ENCODE measurements at regions not wholly inside any gene's neighbourhood (a gene's known extent, or its start where the extent isn't known, plus 50 kb on each side); places are given as distances from the start of the nearest gene placed in this dataset.

DNA sequence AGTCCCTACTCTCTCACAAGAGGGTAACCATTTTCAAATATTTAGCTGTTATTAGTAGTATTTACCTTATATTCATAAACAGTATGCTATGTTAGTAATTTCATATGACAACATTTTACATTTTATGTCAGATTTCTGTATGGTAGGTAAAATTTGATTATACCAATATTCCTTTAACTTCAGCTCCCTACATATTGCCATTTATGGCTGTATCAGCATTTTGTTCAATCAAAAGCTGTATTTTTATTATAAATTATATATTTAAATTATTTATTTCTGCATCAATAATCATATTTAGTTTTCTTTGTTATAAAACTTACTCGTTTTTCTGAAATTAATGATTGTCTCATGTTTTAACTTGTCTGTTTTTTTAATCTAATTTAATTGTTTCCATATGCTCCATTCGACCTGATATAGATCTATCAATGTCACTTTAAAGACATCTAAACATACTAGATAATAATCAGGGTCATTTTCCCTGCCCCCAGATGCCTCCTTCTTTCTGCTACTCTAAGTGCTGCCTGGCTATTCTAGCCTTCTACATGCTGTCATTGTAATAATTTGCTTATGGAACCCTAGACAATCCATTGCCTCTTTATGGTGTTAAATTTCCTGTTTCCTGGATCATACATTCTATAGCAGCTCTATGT lies 1976.7 kb upstream of the ADGRL3 start:
- DNase-seq (ENCODE audit: low read depth in 1 of 2, low spot score in 1 of 2) = no peak

DNA sequence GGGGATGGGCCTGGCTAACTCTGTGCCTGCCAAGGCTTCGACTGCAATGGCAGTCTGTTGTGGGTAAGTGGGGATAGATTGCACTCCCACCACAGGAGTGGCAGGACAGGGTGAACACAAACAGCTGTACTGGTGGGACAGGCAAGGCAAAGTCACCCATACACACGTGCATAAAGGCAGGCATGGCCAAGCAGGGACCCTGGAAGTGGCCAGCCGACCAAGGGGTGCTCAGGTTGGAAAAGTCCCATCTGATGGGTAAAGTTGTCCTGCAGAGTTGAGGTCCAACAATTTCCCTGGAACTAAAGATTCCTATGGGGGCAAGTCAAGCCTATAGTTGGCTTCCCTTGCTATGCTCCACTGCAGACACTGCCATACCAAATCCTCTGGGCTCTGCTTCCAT lies 1961.9 kb upstream of the ADGRL3 start:
- DNase-seq (ENCODE audit: low read depth in 1 of 2, low spot score in 1 of 2) = no peak

DNA sequence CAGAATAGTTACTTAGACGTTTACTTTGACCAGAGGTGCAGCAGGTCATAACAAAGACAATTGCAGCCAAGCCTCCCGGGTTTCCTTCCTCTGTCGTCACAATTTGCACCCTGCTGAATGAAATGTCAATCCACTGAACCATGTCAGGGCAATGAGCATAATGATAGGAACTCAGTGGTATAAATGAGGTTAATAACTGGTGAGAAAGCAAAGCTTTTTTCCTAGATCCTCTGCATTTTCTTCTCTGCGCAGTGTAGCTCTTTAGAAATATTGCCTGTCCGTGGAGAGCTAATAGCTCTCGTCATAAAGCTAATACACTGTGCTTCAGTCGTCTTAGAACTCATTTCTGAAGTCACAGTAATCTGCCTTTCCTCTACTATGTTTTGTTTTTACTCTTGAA lies 1960.1 kb upstream of the ADGRL3 start:
- no peak for DNase-seq (ENCODE audit: low read depth in 1 of 2, low spot score in 1 of 2)

DNA sequence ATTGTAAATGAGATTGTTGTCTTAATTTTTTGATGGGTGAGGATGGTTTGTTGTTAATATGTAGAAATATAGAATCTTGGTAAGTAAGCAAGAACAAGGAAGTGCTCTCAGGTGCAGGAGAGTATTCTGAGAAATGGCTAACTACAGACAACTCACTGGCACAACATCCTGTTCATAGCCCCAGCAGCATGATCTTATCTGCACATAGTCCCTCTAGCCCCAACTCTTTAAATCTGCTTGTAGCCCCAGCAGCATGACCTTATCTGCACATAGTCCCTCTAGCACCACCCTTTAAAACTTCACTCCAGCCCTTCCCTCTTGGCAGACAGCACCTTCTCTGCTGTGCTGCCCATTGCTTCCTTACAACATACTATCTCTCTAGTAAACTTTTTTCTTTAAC lies 1957.1 kb upstream of the ADGRL3 start:
- DNase-seq (ENCODE audit: low read depth in 1 of 2, low spot score in 1 of 2) = no peak

DNA sequence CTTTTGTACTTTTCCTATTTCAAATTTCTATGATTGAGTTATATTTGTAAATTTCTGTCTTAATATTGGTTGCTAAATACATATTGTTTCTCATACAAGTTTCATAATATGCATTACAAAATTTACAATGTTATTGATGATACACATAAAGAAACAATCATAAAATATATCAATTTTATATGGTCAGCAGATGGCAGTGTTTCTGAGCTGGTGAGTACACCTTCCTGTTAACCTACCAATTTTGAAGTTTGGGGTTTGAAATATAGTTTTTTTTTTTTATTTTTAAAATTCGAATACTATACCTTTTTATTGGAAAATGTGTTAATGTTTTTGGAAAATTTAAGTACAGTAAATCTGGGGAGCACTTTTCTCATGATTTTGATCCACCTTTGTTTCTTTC lies 1953.1 kb upstream of the ADGRL3 start:
- DNase-seq (ENCODE audit: low read depth in 1 of 2, low spot score in 1 of 2) = no peak

DNA sequence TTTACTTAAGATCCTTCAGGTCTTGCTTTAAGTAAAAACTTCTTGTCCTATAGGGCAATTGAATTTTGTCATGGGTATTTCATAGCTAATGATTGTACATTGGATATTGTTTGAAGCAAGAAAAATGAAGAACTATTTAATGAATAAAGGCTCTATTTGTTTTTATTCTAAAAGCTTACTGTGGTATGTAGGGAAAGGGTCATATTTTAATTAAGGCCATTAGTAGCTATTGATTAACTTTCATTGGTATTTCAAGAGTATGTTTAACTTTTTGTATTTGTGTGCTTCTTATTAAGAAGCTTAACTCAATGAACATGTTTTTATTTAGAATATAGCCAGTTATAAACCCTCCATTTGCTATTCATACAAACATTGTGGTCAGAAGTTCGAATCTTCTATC lies 1951.8 kb upstream of the ADGRL3 start:
- DNase-seq (ENCODE audit: low read depth in 1 of 2, low spot score in 1 of 2) = no peak

DNA sequence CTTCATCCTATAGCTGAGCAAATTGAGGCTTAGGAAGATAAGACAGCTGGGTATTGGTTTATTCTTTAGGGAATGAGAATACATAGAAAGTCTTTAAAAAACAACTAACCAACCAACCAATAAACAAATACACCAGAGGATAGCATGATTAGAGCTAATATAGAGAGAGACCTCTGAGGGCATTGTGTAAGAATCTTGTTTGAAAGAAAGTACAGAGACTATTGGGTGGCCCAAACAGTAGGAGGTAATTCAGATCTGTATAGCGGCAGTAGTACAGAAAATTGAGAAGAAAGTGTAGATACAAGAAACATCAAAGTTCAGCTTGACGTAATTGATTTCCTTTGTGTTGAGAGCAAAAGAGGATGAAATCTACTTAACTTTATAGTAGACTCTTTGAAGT lies 1951.0 kb upstream of the ADGRL3 start:
- DNase-seq (ENCODE audit: low read depth in 1 of 2, low spot score in 1 of 2) = no peak

DNA sequence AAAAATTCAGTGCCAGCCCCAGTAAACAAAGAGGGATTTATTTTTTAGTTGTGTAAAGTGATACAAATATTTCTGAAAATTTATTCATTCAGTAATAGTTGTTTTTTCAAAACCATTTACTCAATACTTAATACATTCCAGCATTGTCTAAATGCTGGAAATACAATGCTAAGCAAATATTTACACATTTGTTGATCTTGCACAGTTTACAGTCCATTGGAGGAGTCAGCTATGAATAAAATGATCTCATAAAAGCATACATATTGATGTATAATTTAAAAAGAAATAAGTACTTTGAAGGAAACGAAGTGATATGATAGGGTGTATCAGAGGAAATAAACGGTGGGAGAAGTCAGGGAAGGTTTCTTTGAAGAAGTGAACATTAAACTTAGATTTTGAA lies 1942.1 kb upstream of the ADGRL3 start:
- no peak for DNase-seq (ENCODE audit: low read depth in 1 of 2, low spot score in 1 of 2)

DNA sequence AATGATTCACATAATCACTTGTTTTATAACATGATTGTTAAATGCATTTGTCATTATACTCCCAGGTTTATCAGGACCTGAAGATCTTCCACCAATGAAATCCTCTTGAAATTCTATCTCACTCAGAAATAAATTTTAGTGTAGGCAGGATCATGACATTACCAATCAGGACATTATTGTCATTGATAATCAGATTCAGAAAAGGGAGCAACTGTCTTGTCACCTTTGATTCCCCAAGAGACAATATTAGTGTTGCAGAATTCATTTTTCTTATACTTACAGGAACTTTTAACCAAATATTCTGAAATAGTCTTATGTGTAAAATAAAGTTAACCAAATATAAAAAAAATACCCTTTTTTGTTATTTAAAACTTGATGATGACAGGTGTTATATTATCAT lies 1892.5 kb upstream of the ADGRL3 start:
- DNase-seq (ENCODE audit: low read depth in 1 of 2, low spot score in 1 of 2) = no peak

DNA sequence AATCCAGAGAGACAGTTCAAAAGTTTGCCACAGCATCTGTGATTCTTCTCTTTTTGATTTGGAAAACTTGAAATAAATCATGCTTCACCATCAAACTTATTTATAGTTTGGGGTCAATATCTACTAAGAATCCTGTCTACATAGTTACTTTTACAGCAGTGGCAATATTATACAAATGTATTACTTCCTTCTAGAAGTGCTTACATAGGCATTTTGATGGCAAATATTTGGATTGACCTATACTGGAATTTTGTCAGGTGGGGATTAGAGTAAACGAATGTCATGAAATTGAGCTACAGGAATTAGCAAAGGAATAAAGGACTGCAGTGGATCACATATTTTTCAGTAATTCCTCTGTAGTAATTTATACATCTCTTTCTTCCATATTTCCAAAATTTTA lies 1885.5 kb upstream of the ADGRL3 start:
- DNase-seq (ENCODE audit: low read depth in 1 of 2, low spot score in 1 of 2) = no peak

DNA sequence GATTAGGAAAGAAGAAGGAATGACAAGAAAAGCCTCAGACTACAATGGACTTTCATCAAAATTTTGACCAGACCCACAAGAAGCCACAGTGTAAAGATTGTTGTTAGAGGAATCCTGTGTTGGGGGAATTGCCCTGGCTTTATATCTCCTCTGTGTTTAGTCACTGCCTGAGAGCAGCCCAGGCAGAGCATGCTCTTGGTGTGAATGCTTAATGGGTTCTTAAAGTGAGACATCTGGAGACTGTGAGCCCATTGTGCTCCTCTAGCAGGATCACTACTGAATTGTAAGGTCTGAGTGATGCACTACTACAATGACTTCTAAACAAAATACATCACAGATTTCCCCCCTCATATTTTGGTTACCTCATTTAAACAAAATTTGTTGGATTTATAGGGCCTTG lies 1860.5 kb upstream of the ADGRL3 start:
- no peak for DNase-seq (ENCODE audit: low read depth in 1 of 2, low spot score in 1 of 2)

DNA sequence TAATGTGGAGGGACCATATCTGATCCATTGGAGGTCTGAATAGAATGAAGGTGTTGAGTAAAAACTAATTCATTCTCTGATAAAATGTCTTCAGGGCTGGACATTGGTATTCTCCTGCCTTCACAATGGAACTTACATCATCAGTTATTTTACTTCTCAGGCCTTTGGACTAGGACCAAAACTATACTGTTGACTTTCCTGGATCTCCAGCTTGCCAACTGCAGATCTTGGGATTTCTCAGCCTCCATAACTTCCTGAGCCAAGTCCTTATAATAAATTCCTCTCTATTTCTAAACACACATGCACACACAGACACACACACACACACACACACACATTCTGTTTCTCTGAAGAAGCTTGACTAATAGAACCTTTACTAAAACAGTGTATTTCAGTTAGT lies 1858.6 kb upstream of the ADGRL3 start:
- no peak for DNase-seq (ENCODE audit: low read depth in 1 of 2, low spot score in 1 of 2)

DNA sequence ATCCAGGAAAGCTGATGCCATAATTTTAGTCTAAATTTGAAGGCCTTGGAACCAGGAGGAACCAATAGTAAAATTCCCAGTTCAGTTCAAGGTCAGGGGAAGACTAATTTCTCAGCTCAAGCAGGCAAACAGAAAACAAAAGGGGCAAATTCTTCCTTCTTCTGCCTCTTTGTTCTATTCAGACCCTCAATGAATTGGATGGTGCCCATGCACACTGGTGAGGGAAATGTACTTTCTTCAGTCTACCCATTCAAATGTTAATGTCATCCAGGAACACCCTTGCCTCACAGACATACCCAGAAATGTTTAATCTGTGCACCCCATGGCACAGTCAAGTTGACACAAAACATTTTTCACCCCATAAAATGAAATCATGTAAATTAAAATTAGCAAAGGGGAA lies 1851.2 kb upstream of the ADGRL3 start:
- DNase-seq (ENCODE audit: low read depth in 1 of 2, low spot score in 1 of 2) = no peak

DNA sequence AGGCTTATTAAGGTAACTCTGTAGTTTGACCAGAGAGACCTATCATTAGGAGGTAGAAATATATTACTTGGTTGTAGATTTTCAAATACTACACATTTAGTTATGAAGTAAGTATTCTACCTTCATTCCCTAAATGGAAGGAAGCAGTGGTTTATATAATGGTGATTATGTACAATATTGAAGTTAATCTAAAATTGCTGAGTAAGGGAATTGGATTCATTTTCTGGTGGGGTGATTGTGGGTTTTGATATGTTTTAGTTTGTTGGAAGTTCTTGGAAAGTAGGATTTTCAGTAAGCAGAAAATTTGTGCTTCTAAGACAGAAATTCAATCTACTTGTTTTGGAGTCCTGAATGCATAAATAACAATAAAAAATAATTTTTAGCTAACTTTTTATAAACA lies 1830.9 kb upstream of the ADGRL3 start:
- no peak for DNase-seq (ENCODE audit: low read depth in 1 of 2, low spot score in 1 of 2)

DNA sequence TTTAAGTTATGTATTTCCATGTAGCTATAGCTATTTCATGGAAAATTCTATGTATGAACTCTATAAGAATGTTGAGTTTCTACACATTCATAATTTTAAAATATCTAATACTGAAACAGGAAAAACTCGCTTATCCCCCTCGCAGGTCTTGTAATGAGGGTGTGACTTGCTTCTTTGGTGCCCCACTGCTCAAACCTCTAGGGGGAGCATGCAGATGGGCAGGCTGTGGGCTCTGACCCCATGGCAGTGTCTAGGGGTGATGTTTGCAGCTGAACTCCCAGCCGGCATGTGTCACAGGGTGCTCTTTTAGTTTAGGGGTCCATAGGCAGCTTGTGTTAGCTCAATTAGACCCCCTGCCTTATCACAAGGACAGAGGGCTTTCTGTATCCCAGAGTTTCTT lies 1825.7 kb upstream of the ADGRL3 start:
- DNase-seq (ENCODE audit: low read depth in 1 of 2, low spot score in 1 of 2) = no peak

DNA sequence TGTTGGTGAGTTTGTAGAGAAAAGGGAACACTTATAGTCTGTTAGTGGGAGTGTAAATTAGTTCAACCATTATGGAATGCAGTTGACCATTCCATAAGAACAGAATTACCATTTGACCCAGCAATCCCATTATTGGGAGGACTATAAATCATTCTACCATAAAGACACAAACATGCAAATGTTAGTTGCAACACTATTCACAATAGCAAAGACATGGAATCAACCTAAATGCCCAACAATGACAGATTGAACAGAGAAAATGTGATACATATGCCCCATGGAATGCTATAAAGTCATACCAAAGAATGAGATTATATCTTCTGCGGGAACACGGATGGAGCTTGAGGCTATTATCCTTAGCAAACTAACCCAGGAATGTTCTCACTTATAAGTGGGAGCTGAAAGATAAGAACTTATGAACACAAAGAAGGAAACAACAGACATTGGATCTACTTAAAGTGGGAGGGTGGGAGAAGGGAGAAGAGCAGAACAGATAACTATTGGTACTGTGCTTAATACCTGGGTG lies 1819.2 kb upstream of the ADGRL3 start:
- no peak for DNase-seq (ENCODE audit: low read depth in 1 of 2, low spot score in 1 of 2)

DNA sequence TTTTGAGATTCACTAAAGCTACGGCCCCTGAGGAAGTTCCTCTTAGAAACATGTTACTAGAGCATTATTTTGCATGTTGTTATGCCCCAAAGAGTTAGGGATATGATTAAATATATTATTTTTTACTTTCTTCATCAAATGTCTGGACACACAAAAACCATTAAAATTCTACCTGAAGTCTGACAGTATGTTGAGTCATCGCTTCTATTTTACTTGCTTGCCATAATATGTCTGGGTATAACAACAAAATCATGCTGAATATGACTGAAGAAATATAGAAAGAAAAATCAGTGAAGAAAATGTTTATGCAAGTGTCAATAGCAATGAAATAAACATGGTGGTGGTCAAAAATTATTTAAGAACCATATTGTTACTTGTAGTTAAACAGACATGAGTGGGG lies 1818.5 kb upstream of the ADGRL3 start:
- no peak for DNase-seq (ENCODE audit: low read depth in 1 of 2, low spot score in 1 of 2)

DNA sequence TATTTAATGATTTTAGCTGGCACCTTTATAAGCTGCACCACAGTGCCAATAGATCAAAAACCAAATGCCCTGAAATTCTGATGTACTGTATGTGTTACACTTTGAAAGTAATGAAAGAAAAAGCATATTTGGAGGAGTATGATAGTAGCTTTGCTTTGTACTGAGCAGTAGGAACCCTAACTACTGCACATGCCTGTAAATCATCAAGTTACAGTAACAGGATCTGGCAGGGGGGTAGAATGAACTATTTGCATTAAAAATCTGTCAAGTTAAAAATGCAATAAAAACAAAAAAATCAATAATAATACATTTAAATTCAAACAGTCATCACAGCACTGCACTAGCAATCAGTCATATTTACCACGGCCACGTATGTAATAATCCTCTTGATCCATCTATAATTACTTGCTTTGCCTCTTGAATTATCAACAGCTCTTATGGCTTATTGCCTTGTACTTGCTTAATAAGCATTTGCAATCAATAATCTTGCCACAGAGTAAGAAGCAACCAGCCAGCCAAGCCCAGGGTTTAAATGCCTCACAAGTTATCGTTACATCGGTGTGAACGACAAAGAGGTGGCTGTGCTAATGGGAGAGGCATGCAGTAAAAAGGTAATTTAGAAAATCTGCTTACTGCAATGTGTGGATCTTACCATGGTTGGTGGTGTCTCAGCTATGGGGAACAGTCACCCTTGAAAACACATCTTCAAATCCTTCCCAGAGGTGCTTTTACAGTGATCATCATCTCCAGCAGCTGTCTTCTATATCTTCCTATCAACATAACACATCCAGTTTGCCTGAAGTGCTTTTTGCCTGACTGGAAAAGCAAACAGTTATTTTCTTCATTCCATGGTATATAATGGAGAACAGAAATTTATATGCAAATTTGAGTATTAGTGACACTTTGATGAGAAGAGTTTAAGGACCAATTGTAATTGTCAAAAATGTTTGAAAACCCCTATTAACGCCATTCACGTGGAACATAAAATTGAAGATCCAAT lies 1812.1 kb upstream of the ADGRL3 start:
- no peak for DNase-seq (ENCODE audit: low read depth in 1 of 2, low spot score in 1 of 2)

DNA sequence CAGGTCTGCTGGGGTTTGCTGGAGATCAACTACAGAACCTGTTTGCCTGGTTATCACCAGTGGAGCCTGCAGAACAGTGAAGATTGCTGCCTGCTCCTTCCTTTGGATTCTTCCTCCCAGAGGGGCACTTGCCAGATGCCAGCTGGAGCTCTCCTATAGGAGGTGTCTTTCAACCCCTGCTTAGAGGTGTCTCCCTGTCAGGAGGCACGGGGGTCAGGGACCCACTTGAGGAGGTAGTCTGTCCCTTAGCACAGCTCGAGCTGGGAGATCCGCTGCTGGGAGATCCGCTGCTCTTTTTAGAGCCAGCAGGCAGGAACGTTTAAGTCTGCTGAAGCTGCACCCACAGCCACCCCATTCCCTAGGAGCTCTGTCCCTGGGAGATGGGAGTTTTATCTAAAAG lies 1806.3 kb upstream of the ADGRL3 start:
- DNase-seq (ENCODE audit: low read depth in 1 of 2, low spot score in 1 of 2) = no peak

DNA sequence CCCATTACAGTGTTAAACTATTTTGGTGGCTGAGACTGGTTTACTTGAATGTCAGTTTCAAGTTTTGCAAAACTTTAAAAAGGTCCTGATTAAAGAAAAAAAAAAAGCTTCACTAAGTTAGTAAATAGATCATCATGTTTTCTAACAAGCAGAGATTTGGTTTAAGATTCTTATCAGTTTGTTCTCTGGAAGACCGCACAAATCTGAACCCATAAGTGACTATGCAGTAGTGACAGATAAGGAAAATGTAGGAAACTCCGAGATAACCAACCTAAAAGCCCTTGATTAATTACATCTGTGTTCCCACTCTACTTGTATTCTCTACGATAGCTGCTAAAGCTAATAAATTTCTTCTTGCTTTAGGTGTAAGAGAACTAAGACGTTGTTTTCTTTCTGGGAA lies 1799.8 kb upstream of the ADGRL3 start:
- no peak for DNase-seq (ENCODE audit: low read depth in 1 of 2, low spot score in 1 of 2)

DNA sequence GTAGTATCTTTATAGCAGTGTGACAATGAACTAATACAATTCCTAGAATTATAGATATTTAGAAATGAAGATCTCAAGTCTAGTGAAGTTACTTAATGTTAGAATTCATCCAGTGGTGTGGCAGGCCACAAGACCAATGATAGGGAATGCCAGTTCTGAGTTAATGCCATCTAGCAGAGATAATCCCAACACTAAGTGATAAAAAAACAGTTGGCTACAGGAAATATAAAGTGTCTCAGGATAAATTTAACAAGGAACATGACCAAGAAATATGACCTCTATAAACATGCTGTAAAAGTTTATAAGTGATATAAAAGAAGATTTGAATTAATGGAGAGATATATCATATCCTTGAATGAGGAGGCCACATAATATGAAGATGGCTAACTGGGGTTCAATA lies 1790.5 kb upstream of the ADGRL3 start:
- DNase-seq (ENCODE audit: low read depth in 1 of 2, low spot score in 1 of 2) = no peak

DNA sequence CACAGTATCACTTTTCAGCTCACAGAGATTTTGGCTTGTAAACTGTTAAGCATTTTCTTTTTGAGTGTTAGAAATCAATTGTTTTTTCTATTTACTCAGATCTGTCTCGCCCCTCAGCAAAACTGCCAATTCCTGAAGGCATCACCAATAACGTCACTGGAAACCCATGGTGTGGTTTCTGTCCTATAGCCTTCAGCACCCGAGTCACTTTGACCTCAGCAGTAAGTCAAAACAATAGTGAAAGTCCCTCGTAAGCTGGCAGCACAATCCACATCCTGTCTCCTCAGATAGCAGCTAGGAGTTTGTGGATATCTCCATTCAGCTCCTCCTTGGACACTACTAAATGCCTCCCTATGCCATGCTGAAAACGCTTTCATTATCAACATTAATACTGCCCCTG lies 1787.4 kb upstream of the ADGRL3 start:
- DNase-seq (ENCODE audit: low read depth in 1 of 2, low spot score in 1 of 2) = no peak

Measured in activated CD4-positive, alpha-beta T cell treated with anti-CD3 and anti-CD28 coated beads, Interleukin-2, amount 50 U/mL, for 24 hours (primary cell).